DND-41 (cell line): ENCODE measurements at regions not wholly inside any gene's neighbourhood (a gene's known extent, or its start where the extent isn't known, plus 50 kb on each side); places are given as distances from the start of the nearest gene placed in this dataset.

Source experiments
- ATAC-seq: fragments of 200-7000 bp; cut with Tn5 transposase; 3 replicates; pipeline ENCODE4 v1.9.1; 2021; ENCODE audit warnings: low read depth; ENCODE audit not compliant: insufficient read depth
- DNase-seq: peaks from one replicate; pipeline ENCODE4 v3.0.0-alpha.2; 2020
- H2AFZ ChIP-seq: 2 replicates; pipeline ENCODE4 v1.6.0; 2012; ENCODE audit warnings: low read depth, low read length
- H3K27ac ChIP-seq: 2 replicates; pipeline ENCODE4 v1.5.1; 2012; ENCODE audit warnings: low read length, inconsistent platforms
- H3K27me3 ChIP-seq: fragments of 200-600 bp; sonication (generic); 2 replicates; pipeline ENCODE4 v1.6.0; 2012; ENCODE audit warnings: low read length, mild to moderate bottlenecking, inconsistent platforms; ENCODE audit not compliant: insufficient read depth, poor library complexity
- H3K36me3 ChIP-seq: 2 replicates; pipeline ENCODE4 v1.5.1; 2012; ENCODE audit warnings: low read length, inconsistent platforms; ENCODE audit not compliant: insufficient read depth
- H3K4me1 ChIP-seq: 2 replicates; pipeline ENCODE4 v1.5.1; 2012; ENCODE audit warnings: mild to moderate bottlenecking, low read length; ENCODE audit not compliant: insufficient read depth
- H3K4me2 ChIP-seq: 2 replicates; pipeline ENCODE4 v1.6.0; 2012; ENCODE audit warnings: mild to moderate bottlenecking, moderate library complexity, low read length, inconsistent platforms; ENCODE audit not compliant: insufficient read depth
- H3K4me3 ChIP-seq, 2 experiments: fragments of 200-600 bp in 1 of 2; shearing (Covaris generic) in 1 of 2; 2 replicates each; pipeline ENCODE4 v1.5.1; 2012 to 2016; ENCODE audit warnings: inconsistent platforms in 2 of 2, low read length in 2 of 2, mild to moderate bottlenecking in 2 of 2, low read depth in 1 of 2, moderate library complexity in 1 of 2
- H3K79me2 ChIP-seq: 2 replicates; pipeline ENCODE4 v1.6.0; 2012; ENCODE audit warnings: low read length, inconsistent platforms; ENCODE audit not compliant: insufficient read depth
- H3K9ac ChIP-seq: 2 replicates; pipeline ENCODE4 v1.6.0; 2012; ENCODE audit warnings: low read depth, mild to moderate bottlenecking, inconsistent platforms, low read length, moderate library complexity
- H3K9me3 ChIP-seq: 2 replicates; pipeline ENCODE4 v1.5.1; 2012; ENCODE audit warnings: low read length, moderate library complexity, mild to moderate bottlenecking, inconsistent platforms; ENCODE audit not compliant: insufficient read depth, severe bottlenecking
- H4K20me1 ChIP-seq: 2 replicates; pipeline ENCODE4 v1.6.0; 2012; ENCODE audit warnings: low read length; ENCODE audit not compliant: insufficient read depth
- EZH2 ChIP-seq: IDR thresholded peaks from 3 replicates; pipeline ENCODE4 v1.6.1; 2012; ENCODE audit warnings: borderline replicate concordance, low read depth, mild to moderate bottlenecking, moderate library complexity, low read length, inconsistent platforms; ENCODE audit not compliant: severe bottlenecking
- TF ChIP-seq, protein P1 (sequence below): IDR thresholded peaks from 2 replicates; pipeline ENCODE4 v1.5.1; 2012; ENCODE audit warnings: borderline replicate concordance, low read length, moderate library complexity, mild to moderate bottlenecking; ENCODE audit not compliant: poor library complexity, severe bottlenecking; ENCODE audit errors: extremely low read depth

DNA sequence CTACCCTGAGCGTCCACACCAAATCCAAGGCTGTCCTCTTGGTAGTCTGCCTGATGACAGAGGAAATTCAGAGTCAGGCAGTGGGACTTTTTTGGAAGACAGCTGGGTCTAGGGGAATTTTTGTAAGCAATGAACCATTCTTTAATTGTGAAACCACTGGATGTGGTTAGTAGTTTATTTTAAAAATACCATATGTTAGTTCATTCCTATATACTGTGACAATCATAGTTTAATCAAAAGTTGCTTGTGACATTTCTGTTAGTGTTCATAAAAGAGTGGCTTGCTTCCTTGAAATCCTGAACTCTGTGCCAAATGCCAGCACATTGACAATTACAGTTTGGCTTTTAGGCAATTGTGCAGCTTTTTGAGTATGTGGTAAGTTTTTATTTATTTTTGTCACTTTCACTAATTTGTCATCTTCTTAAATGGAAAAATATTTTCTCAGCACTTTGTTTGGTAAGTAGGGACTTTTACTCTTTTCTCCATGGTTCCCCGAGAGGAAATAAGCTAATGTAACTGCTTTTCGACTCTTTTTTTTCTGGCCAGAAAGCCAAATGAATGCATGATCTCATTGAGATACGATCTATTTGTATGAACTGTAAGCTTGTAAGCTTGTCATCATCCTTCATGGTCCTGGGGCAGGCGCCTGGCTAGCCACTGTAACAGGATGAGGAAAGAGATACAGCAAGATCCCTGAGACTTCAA lies 72.6 kb upstream of the SLC4A4 start:
- Histone ChIP-seq H3K27ac (no peak overlapping the region), H3K4me2 (no peak overlapping the region), H4K20me1 (no peaks in the 10 kb centered on the region), H3K4me1 (no peaks in the 10 kb centered on the region), H3K79me2 (no peaks in the 10 kb centered on the region), H3K27me3 (no peaks in the 10 kb centered on the region), H3K9me3 (no peaks in the 10 kb centered on the region), H3K36me3 (no peaks in the 10 kb centered on the region), H2AFZ (no peak overlapping the region), H3K9ac (no peak overlapping the region), H3K4me3 (no peak overlapping the region)
- TF ChIP-seq EZH2, result no peak
- TF ChIP-seq, protein P1, sequence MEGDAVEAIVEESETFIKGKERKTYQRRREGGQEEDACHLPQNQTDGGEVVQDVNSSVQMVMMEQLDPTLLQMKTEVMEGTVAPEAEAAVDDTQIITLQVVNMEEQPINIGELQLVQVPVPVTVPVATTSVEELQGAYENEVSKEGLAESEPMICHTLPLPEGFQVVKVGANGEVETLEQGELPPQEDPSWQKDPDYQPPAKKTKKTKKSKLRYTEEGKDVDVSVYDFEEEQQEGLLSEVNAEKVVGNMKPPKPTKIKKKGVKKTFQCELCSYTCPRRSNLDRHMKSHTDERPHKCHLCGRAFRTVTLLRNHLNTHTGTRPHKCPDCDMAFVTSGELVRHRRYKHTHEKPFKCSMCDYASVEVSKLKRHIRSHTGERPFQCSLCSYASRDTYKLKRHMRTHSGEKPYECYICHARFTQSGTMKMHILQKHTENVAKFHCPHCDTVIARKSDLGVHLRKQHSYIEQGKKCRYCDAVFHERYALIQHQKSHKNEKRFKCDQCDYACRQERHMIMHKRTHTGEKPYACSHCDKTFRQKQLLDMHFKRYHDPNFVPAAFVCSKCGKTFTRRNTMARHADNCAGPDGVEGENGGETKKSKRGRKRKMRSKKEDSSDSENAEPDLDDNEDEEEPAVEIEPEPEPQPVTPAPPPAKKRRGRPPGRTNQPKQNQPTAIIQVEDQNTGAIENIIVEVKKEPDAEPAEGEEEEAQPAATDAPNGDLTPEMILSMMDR, result no peak
- DNase-seq, result no peak
- ATAC-seq, result no peak

DNA sequence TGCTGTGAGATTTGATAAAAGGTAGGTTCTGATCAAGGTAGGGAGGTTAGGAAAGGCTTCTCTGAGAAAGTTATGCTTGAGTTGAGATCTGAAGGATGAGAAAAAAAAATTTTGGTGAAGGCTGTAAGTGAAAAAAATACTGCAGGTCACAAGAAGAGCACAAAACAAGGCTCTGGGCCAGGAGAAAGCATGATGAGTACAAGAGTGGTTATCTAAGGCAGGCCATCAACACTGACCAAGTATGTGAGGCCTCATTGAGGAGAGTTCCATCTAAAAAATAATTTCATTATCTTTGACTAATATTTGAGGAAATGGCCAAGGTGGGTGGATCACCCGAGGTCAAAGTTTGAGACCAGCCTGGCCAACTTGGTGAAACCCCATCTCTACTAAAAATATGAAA lies 71.6 kb upstream of the SLC4A4 start:
- Histone ChIP-seq H3K27me3 (no peaks in the 10 kb centered on the region), H3K4me1 (no peaks in the 10 kb centered on the region), H2AFZ (no peak overlapping the region), H3K27ac (no peak overlapping the region), H3K9me3 (no peaks in the 10 kb centered on the region), H3K36me3 (no peaks in the 10 kb centered on the region), H3K4me3 (no peak overlapping the region), H3K79me2 (no peaks in the 10 kb centered on the region), H3K9ac (no peak overlapping the region), H3K4me2 (no peak overlapping the region), H4K20me1 (no peaks in the 10 kb centered on the region)
- no peak for TF ChIP-seq EZH2
- TF ChIP-seq, protein P1, result no peak
- DNase-seq (no peak), ATAC-seq (no peak)

DNA sequence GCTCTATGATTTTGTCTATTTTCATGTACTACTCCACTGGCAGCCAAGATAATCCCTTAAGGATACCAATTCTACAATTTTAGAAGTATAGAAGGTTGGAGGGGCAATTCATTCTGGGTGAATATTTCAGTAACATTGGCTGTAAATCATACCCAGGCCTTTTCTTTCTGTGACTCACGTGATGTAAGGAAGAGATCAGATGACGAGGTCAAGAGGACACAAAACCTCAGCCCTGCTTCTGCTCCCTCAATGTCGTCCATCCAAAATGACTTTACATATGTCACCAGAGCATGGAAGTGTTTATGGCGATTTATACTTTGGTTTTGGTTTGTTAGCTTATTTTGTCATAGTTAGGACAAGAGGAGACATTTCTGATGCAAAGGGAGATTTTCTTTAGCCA lies 70.7 kb upstream of the SLC4A4 start:
- no peak overlapping the region for H3K4me2 ChIP-seq
- H2AFZ ChIP-seq, result no peak overlapping the region
- H3K4me1 ChIP-seq, result no peaks in the 10 kb centered on the region
- H3K9ac ChIP-seq, result no peak overlapping the region
- no peak overlapping the region for H3K4me3 ChIP-seq
- ATAC-seq, result no peak
- DNase-seq, result no peak
- no peaks in the 10 kb centered on the region for H3K36me3 ChIP-seq
- H3K9me3 ChIP-seq, result no peaks in the 10 kb centered on the region
- H3K79me2 ChIP-seq, result no peaks in the 10 kb centered on the region
- H3K27ac ChIP-seq, result no peak overlapping the region
- no peaks in the 10 kb centered on the region for H3K27me3 ChIP-seq
- no peaks in the 10 kb centered on the region for H4K20me1 ChIP-seq
- no peak for TF ChIP-seq EZH2
- TF ChIP-seq, protein P1, result no peak

DNA sequence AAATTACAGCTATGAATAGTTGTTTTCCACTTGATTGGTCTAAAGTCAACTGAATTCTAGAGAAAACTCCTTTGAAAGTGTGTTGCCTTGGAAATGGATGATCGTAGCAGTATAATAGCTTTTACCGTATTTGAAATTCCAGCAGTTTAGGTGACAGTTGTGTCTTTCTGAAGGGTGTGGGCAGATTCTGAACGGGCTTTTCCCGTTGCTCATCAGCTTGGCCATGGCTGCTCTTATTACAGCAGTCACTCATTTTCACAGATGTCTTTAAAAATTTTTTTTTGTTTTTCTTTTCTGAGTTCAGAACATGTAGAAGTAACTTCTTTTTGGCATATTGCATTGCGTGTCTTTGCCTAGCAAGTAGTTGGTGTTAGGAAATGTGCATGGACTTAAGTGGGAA lies 69.6 kb upstream of the SLC4A4 start:
- Histone ChIP-seq H4K20me1 (no peaks in the 10 kb centered on the region), H3K9me3 (no peaks in the 10 kb centered on the region), H3K36me3 (no peaks in the 10 kb centered on the region), H3K4me3 (no peak overlapping the region), H3K4me1 (no peaks in the 10 kb centered on the region), H3K79me2 (no peaks in the 10 kb centered on the region), H2AFZ (no peak overlapping the region), H3K27ac (no peak overlapping the region), H3K27me3 (no peaks in the 10 kb centered on the region), H3K4me2 (no peak overlapping the region), H3K9ac (no peak overlapping the region)
- no peak for DNase-seq
- no peak for TF ChIP-seq EZH2
- TF ChIP-seq, protein P1, result no peak
- no peak for ATAC-seq
